ENCODE measurements at regions not wholly inside any gene's neighbourhood (a gene's known extent, or its start where the extent isn't known, plus 50 kb on each side); places are given as distances from the start of the nearest gene placed in this dataset.

DNA sequence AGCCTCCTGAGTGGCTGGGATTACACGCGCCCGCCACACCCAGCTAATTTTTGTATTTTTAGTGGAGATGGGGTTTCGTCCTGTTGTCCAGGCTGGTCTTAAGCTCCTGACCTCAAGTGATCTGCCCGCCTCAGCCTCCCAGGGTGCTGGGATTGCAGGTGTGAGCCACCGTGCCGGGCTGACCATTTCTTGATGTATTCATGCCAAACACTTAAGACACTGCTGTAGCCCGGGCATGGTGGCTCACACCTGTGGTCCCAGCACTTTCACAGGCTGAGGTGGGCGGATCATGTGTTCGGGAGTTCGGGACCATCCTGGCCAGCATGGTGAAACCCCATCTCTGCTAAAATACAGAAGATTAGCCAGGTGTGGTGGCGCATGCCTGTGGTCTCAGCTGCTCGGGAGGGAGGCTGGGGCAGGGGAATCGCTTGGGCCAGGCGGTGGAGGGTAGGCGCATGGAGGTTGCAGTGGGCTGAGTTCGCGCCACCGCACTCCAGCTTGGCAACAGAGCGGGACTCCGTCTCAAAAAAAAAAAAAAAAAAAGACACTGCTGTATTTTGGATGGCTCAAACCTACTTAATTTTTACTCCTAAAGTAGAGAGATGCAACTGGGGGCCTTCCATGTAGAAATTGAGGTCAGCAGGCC is 140.8 kb downstream of the NUP35 start:
- peaks cover 0 to 12% (median 0%) of the 10 kb centered on the region in 4 donors for H3K9me3 ChIP-seq
- no peaks in the 10 kb centered on the region for H3K4me1 ChIP-seq
- H3K4me3 ChIP-seq, result no peak overlapping the region
- no peaks in the 10 kb centered on the region for H3K27me3 ChIP-seq
- intact Hi-C loops (cut with DNase I), result no loop called here
- WGBS, result 97% methylated on average over 20 of the region's 21 CpGs
- DNase-seq (ENCODE audit: extremely low spot score), result no peak
- no peak overlapping the region for H3K27ac ChIP-seq (replicated peaks in 1 of 4)
- H3K36me3 ChIP-seq, result no peaks in the 10 kb centered on the region
- TF ChIP-seq POLR2AphosphoS5 (IDR thresholded peaks at IDR 0.05) (no peak), EP300 (IDR thresholded peaks at IDR 0.05) (no peak), POLR2A (IDR thresholded peaks at IDR 0.05; ENCODE audit: low read depth) (no peak)
- TF ChIP-seq, protein P1, sequence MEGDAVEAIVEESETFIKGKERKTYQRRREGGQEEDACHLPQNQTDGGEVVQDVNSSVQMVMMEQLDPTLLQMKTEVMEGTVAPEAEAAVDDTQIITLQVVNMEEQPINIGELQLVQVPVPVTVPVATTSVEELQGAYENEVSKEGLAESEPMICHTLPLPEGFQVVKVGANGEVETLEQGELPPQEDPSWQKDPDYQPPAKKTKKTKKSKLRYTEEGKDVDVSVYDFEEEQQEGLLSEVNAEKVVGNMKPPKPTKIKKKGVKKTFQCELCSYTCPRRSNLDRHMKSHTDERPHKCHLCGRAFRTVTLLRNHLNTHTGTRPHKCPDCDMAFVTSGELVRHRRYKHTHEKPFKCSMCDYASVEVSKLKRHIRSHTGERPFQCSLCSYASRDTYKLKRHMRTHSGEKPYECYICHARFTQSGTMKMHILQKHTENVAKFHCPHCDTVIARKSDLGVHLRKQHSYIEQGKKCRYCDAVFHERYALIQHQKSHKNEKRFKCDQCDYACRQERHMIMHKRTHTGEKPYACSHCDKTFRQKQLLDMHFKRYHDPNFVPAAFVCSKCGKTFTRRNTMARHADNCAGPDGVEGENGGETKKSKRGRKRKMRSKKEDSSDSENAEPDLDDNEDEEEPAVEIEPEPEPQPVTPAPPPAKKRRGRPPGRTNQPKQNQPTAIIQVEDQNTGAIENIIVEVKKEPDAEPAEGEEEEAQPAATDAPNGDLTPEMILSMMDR (IDR thresholded peaks at IDR 0.05), result no peak

DNA sequence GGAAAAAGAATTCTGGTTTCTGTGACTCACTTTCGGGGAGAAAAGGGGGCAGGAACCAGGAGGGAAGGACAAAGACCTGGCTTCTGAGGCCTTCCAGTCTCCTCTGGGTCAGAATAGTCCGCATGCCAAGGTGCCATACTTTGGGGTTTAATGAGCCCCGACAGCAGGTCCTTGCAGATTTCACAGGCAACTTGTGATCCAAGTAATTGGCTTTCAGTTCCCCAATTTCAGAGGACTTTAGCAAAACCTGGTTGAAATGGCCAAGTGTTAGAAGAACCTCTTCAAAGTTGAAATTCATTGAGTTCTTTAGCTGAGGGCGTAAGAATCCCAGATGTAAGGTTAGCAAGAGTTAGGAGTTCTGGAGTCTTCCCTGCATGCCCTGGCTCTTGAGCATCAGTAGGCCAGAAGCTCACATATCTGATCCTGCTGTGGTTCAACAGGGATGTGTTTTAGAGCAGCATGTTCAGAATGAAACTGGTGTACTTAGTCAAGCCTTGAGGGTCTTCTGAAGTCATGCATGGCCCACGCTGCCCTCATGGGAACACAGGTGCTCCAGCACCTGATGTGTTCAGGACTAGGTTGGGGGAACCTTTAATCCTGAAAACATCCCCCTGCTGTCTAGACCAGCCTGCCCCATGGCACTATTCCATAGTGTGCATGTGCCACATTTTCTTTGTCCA is 143.0 kb downstream of the NUP35 start:
- TF ChIP-seq EP300 (IDR thresholded peaks at IDR 0.05) (no peak), POLR2AphosphoS5 (IDR thresholded peaks at IDR 0.05) (no peak), POLR2A (IDR thresholded peaks at IDR 0.05; ENCODE audit: low read depth) (no peak)
- TF ChIP-seq, protein P1 (IDR thresholded peaks at IDR 0.05), result no peak
- no peak overlapping the region for H3K27ac ChIP-seq (replicated peaks in 1 of 4)
- no peaks in the 10 kb centered on the region for H3K4me1 ChIP-seq
- H3K27me3 ChIP-seq, result no peaks in the 10 kb centered on the region
- H3K4me3 ChIP-seq, result no peak overlapping the region
- intact Hi-C loops (cut with DNase I), result no loop called here
- H3K36me3 ChIP-seq, result no peaks in the 10 kb centered on the region
- WGBS, result 96% methylated on average over 4 of the region's 5 CpGs
- H3K9me3 ChIP-seq, result peaks cover 0 to 12% (median 3%) of the 10 kb centered on the region in 4 donors
- no peak for DNase-seq (ENCODE audit: extremely low spot score)

DNA sequence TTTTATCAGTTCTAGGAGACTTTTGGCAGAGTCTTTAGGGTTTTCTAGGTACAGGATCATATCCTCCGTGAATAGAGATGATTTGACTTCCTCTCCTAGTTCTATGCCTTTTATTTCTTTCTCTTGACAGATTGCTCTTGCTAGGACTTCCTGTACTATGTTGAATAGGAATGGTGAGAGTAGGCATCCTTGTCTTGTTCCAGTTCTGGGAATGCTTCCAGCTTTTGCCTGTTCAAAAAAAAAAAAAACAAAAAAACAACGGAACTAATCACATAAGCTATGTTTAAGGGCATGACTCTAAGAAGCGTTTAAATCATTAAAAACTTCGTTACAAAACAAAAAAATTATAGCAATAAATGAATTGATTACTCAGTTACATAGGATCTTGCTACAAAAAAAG is 145.7 kb downstream of the NUP35 start:
- TF ChIP-seq POLR2AphosphoS5 (IDR thresholded peaks at IDR 0.05), result no peak
- H3K27ac ChIP-seq (replicated peaks in 1 of 4), result no peak overlapping the region
- no peaks in the 10 kb centered on the region for H3K27me3 ChIP-seq
- H3K4me1 ChIP-seq, result no peaks in the 10 kb centered on the region
- no peaks in the 10 kb centered on the region for H3K36me3 ChIP-seq
- no peak for DNase-seq (ENCODE audit: extremely low spot score)
- no peak overlapping the region for H3K4me3 ChIP-seq
- 59% methylated on average over 4 of the region's 4 CpGs for WGBS
- intact Hi-C loops (cut with DNase I), result no loop called here
- peaks cover 0 to 11% (median 5%) of the 10 kb centered on the region in 4 donors for H3K9me3 ChIP-seq

DNA sequence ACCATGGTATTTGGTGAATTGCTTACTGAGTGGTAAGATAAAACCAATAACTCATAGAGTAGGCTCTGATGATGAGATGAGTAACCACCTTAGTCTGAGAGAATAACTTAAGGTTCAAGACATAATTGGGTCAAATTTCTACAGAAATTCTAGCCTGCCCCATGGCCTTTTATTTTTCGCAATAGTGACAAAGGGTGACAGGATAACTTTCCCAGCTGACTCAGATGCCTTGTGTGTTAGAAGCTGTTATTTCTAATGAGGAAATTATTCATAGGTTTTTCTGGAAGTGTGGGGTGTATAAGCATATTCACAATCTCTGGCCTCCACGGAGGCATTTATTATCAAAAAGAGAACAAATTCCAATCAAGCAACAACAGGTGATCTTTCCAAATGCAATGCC is 159.0 kb downstream of the NUP35 start:
- Histone ChIP-seq H3K4me3 (no peak overlapping the region), H3K27me3 (no peaks in the 10 kb centered on the region), H3K27ac (replicated peaks in 1 of 4) (no peak overlapping the region), H3K9me3 (no peaks in the 10 kb centered on the region), H3K36me3 (no peaks in the 10 kb centered on the region), H3K4me1 (no peaks in the 10 kb centered on the region)
- intact Hi-C loops (cut with DNase I), result no loop called here
- no peak for TF ChIP-seq POLR2A (IDR thresholded peaks at IDR 0.05; ENCODE audit: low read depth)
- 87% methylated on average over 2 of the region's 2 CpGs for WGBS
- DNase-seq (ENCODE audit: extremely low spot score), result no peak

DNA sequence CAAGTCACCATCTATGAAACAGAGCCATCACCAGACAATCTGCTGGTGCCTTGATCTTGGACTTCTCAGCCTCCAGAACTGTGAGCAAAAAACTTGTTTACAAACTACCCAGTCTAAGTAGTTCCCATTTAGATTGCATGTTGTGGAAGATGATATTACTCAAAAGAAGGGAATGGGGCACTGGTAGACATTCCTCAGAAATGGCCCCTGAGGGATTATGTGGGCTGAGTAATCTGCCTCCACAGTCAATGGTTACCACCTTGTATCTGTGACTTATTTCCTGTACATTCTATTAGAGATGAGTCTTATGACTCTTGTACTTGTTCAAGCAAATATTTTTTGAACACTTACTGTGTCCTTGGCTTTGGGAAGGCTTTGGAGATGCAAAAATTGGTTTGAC is 160.4 kb downstream of the NUP35 start:
- TF ChIP-seq POLR2AphosphoS5 (IDR thresholded peaks at IDR 0.05) (no peak), POLR2A (IDR thresholded peaks at IDR 0.05; ENCODE audit: low read depth) (no peak)
- Histone ChIP-seq H3K9me3 (no peaks in the 10 kb centered on the region), H3K36me3 (no peaks in the 10 kb centered on the region), H3K27me3 (no peaks in the 10 kb centered on the region), H3K4me3 (no peak overlapping the region), H3K4me1 (no peaks in the 10 kb centered on the region), H3K27ac (replicated peaks in 1 of 4) (no peak overlapping the region)
- no peak for DNase-seq (ENCODE audit: extremely low spot score)
- intact Hi-C loops (cut with DNase I), result no loop called here

DNA sequence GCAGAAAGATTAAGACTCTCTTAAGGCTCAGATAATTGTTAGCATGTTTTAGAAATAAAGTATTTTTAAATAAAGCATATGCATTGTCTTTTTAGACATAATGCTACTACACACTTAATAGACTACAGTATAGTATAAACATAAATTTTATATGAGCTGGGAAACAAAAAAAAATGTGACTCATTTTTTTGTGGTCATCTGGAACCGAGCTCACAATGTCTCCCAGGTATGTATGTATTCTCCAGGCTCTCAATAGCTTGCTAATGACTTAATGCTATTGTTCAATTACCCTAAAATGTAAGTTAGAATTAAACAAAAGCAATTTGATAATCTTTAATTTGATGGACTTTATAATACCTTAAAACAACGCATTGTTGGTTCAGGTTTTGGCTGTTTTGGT is 167.2 kb downstream of the NUP35 start:
- H3K4me3 ChIP-seq, result no peak overlapping the region
- H3K27ac ChIP-seq (replicated peaks in 1 of 4), result no peak overlapping the region
- no peaks in the 10 kb centered on the region for H3K36me3 ChIP-seq
- intact Hi-C loops (cut with DNase I), result no loop called here
- H3K9me3 ChIP-seq, result no peaks in the 10 kb centered on the region
- 87% methylated on average over 2 of the region's 2 CpGs for whole genome bisulfite sequencing
- no peaks in the 10 kb centered on the region for H3K27me3 ChIP-seq
- no peaks in the 10 kb centered on the region for H3K4me1 ChIP-seq
- TF ChIP-seq, protein P1 (IDR thresholded peaks at IDR 0.05), result no peak
- TF ChIP-seq POLR2A (IDR thresholded peaks at IDR 0.05; ENCODE audit: low read depth) (no peak), POLR2AphosphoS5 (IDR thresholded peaks at IDR 0.05) (no peak), EP300 (IDR thresholded peaks at IDR 0.05) (no peak)
- no peak for DNase-seq (ENCODE audit: extremely low spot score)

Data from esophagus muscularis mucosa (tissue), 4 donors.